Tibial artery (tissue), 4 donors: ENCODE measurements at regions not wholly inside any gene's neighbourhood (a gene's known extent, or its start where the extent isn't known, plus 50 kb on each side); places are given as distances from the start of the nearest gene placed in this dataset.

ENCODE experiments used
- DNase-seq, 2 donors: peaks; one replicate each; pipeline ENCODE4 v3.0.0-alpha.2; 2019
- H3K27ac ChIP-seq, 2 donors: fragments of 200-600 bp; sonication (generic) in 1 of 2; 1 replicate in 1 of 2; 2 replicates in 1 of 2; pipeline ENCODE4 v1.5.1; 2018 to 2019; ENCODE audit warnings: mild to moderate bottlenecking in 1 of 2
- H3K27me3 ChIP-seq, 2 donors: fragments of 200-600 bp; sonication (generic) in 1 of 2; one replicate each; pipeline versions ENCODE4 v1.5.1 to v1.6.0; 2016 to 2019
- H3K36me3 ChIP-seq, 3 donors: fragments of 200-600 bp; sonication (generic) in 2 of 3; one replicate each; pipeline ENCODE4 v1.5.1; 2016 to 2019; ENCODE audit warnings: mild to moderate bottlenecking in 2 of 3
- H3K4me1 ChIP-seq, 4 donors: fragments of 200-600 bp; sonication (generic) in 2 of 4; 1 replicate in 3 of 4; 2 replicates in 1 of 4; pipeline ENCODE4 v1.5.1; 2016 to 2019
- H3K4me3 ChIP-seq, 2 donors: fragments of 200-600 bp; sonication (generic) in 1 of 2; 1 replicate in 1 of 2; 2 replicates in 1 of 2; pipeline ENCODE4 v1.5.1; 2018 to 2019; ENCODE audit warnings: mild to moderate bottlenecking in 2 of 2
- H3K9me3 ChIP-seq, 3 donors: fragments of 200-600 bp; sonication (generic) in 1 of 3; one replicate each; pipeline ENCODE4 v1.5.1; 2016 to 2019
- intact Hi-C: fragments of 100-400 bp; cut with DNase I; formaldehyde crosslinking; loops from one replicate; pipeline ENCODE4 v1.15.0; 2023; ENCODE audit warnings: low total_unique reads
- TF ChIP-seq, protein P1 (sequence below), 2 experiments: fragments of 200-600 bp in 1 of 2; fragments of 450-650 bp in 1 of 2; IDR thresholded peaks; one replicate each; pipeline ENCODE4 v1.5.1; 2017 to 2019; ENCODE audit warnings: antibody characterized with exemption in 2 of 2, mild to moderate bottlenecking in 1 of 2, moderate library complexity in 1 of 2

DNA sequence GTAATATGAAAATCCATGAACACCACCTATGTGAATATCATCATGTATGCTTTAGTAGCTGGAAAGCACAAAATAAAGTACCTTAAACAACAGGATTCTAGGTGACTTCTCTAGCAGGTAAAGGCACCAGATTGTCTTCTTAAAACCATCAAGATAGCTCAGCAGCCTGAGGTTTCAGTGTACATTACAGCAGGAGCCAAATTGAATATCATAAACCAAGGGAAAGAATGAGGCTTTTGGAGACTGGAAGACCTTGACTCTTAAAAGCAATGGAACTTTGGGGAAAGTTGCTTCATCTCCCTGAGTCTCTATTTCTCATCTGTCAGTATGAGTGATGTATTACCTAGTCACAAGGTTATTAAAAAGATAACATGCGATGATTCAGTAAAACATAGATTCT lies 429.7 kb upstream of the SPHKAP start:
- no peak for DNase-seq
- Histone ChIP-seq H3K9me3 (no peaks in the 10 kb centered on the region), H3K36me3 (no peaks in the 10 kb centered on the region), H3K27ac (no peak overlapping the region), H3K4me3 (no peak overlapping the region), H3K27me3 (no peaks in the 10 kb centered on the region), H3K4me1 (no peaks in the 10 kb centered on the region)
- TF ChIP-seq, protein P1, sequence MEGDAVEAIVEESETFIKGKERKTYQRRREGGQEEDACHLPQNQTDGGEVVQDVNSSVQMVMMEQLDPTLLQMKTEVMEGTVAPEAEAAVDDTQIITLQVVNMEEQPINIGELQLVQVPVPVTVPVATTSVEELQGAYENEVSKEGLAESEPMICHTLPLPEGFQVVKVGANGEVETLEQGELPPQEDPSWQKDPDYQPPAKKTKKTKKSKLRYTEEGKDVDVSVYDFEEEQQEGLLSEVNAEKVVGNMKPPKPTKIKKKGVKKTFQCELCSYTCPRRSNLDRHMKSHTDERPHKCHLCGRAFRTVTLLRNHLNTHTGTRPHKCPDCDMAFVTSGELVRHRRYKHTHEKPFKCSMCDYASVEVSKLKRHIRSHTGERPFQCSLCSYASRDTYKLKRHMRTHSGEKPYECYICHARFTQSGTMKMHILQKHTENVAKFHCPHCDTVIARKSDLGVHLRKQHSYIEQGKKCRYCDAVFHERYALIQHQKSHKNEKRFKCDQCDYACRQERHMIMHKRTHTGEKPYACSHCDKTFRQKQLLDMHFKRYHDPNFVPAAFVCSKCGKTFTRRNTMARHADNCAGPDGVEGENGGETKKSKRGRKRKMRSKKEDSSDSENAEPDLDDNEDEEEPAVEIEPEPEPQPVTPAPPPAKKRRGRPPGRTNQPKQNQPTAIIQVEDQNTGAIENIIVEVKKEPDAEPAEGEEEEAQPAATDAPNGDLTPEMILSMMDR (IDR thresholded peaks at IDR 0.05), result no peak
- intact Hi-C loops, result no loop called here

DNA sequence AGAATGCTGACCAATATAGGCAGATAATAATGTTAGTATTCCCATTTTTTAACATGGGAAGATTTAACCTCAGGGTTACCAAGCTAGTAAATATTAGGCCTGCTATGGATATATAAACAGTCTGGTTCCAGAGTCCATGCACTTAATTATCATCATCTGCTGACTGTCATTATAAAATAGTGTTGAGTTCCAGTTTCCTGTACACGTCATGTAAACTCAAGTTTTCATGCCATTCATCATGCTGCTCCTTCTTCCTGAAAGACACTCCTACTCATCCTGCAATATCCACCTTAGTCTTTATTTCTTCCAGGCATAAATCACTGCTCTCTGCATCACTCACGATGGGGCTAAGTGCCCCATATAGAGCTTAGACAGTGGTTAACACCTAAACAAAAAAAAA lies 420.8 kb upstream of the SPHKAP start:
- H3K9me3 ChIP-seq, result no peaks in the 10 kb centered on the region
- H3K27ac ChIP-seq, result no peak overlapping the region
- intact Hi-C loops, result no loop called here
- DNase-seq, result no peak
- H3K4me1 ChIP-seq, result no peaks in the 10 kb centered on the region
- H3K4me3 ChIP-seq, result no peak overlapping the region
- no peaks in the 10 kb centered on the region for H3K27me3 ChIP-seq
- TF ChIP-seq, protein P1 (IDR thresholded peaks at IDR 0.05), result no peak
- no peaks in the 10 kb centered on the region for H3K36me3 ChIP-seq

DNA sequence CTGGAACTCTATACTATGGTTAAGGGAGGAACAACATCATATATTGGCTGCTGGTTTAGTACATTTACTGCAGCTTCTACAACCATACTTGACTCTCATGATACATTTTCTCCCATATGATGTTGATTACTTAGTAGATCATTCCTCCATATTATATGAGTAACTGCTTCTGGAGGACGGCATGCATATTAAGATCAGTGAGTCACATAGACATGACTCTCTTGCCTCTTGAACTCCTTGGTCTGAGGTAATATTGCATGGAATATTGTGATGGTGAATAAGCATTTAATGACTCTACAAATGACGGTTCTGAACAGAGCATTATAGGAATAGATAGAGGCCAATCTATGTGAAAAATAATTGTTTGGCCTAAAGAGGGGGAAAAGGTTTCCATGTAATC lies 418.8 kb upstream of the SPHKAP start:
- no peaks in the 10 kb centered on the region for H3K36me3 ChIP-seq
- no peaks in the 10 kb centered on the region for H3K9me3 ChIP-seq
- intact Hi-C loops, result no loop called here
- H3K4me3 ChIP-seq, result no peak overlapping the region
- no peaks in the 10 kb centered on the region for H3K4me1 ChIP-seq
- no peak for DNase-seq
- H3K27me3 ChIP-seq, result no peaks in the 10 kb centered on the region
- TF ChIP-seq, protein P1 (IDR thresholded peaks at IDR 0.05), result no peak
- H3K27ac ChIP-seq, result no peak overlapping the region

DNA sequence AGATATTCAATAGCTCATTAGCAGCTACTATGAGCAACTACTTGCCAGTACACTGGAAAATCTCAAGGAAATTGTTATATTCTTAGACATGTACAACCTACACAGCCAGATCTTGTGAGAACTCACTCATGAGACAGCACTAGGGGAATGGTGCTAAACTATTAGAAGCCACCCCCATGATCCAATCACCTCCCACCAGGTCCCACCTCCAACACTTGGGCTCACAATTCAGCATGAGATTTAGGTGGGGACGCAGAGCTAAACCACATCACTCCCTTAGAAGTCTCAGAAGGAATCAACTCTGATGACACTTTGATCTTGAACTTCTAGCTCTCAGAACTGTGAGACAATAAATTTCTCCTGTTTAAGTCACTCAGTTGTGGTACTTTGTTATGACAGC lies 418.3 kb upstream of the SPHKAP start:
- DNase-seq, result no peak

DNA sequence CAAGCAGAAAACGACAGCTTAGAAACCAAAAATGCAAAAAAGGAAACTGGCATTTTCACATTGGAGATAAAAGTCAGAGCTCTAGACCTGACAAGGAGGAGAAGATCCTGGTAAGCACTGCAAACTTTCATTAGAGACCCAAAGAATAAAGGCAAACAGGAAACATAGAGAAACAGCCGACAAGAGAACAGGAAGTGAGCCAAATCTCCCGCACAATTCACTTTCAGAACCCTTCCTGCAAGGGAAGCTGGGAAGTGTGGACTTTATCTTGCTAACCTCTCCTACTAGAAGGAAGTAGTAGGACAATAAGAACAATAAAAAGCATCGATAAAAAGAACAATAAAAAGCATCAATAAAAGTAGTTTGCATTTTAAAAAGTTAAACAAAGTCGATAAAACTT lies 417.8 kb upstream of the SPHKAP start:
- Histone ChIP-seq H3K36me3 (no peaks in the 10 kb centered on the region), H3K9me3 (no peaks in the 10 kb centered on the region), H3K27me3 (no peaks in the 10 kb centered on the region), H3K27ac (no peak overlapping the region), H3K4me1 (no peaks in the 10 kb centered on the region), H3K4me3 (no peak overlapping the region)
- intact Hi-C loops, result no loop called here
- TF ChIP-seq, protein P1 (IDR thresholded peaks at IDR 0.05), result no peak
- no peak for DNase-seq

More for the DNA sequence above, 418.3 kb upstream of the SPHKAP start:
- no peak overlapping the region for H3K4me3 ChIP-seq
- no peaks in the 10 kb centered on the region for H3K4me1 ChIP-seq
- no peak overlapping the region for H3K27ac ChIP-seq
- TF ChIP-seq, protein P1 (IDR thresholded peaks at IDR 0.05), result no peak
- no peaks in the 10 kb centered on the region for H3K36me3 ChIP-seq
- no peaks in the 10 kb centered on the region for H3K9me3 ChIP-seq
- no peaks in the 10 kb centered on the region for H3K27me3 ChIP-seq
- intact Hi-C loops, result no loop called here

DNA sequence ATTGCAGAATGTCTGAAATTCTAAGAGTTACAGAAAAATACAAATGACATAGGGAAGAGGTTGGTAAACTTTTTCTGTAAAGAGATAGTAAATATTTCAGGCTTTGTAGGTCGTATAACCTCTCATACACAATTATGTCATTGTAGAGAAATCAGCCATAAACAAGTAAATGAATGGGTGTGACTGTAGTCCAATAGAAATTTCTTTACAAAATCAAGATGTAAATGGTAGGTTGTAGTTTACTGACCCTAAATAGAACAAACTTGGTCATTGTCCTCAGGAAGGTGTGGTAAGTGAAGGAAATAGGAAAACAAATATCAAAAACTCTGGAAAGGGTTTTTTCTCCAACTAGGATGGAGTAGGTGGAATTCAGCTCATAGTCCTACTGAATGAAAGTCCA lies 415.5 kb upstream of the SPHKAP start:
- Histone ChIP-seq H3K9me3 (no peaks in the 10 kb centered on the region), H3K27me3 (no peaks in the 10 kb centered on the region), H3K27ac (no peak overlapping the region), H3K4me1 (no peaks in the 10 kb centered on the region), H3K4me3 (no peak overlapping the region), H3K36me3 (no peaks in the 10 kb centered on the region)
- DNase-seq, result no peak
- TF ChIP-seq, protein P1 (IDR thresholded peaks at IDR 0.05), result no peak
- intact Hi-C loops, result no loop called here
